ENCODE measurements at regions not wholly inside any gene's neighbourhood (a gene's known extent, or its start where the extent isn't known, plus 50 kb on each side); places are given as distances from the start of the nearest gene placed in this dataset.
"Not testable (repeated sequence)": the region's sequence is repeated elsewhere in the genome, so short reads cannot be mapped to it uniquely, and the experiment has no call there.

DNA sequence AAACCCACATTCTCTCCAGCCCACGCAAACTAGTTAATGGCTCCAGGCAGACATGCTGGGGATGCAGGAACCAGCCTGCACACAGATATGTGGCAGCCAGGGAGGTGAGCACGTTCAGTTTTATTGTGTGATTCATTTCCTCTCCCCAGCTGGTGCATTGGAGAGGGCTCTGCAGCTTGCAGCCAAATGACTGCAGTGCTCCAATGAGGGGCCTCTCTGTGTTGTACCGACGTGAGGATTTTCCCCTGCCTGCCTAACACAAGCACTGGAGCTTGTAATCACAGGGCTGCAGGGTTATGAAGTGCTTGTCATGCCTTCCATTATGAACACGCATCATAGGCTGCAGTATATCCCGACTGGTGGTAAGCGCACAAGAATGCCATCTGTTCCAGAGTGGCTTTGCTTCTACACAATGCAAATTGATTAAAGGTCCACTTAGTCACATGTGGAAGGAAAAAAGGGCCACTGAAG is 92.3 kb upstream of the THUMPD2 start:
- no peak for DNase-seq

DNA sequence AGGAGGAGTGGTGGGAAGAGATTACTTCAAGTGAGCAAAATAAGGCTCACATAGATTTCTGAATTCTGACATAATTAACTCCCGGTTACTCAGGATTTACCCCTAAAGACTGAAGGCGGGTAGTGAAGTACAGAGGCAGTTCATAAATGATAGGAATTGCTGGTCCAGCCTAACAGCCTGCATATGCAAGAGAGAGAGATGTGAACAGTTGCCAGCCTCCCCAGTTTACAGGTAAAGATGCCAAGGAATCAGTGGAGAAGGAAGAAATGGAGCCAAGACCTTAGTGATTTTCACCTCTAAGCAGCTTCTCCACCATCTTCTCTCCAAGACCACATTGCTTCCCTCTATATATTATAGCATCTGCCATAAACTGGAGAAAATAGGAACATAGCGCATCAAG is 91.8 kb upstream of the THUMPD2 start:
- DNase-seq, result no peak

DNA sequence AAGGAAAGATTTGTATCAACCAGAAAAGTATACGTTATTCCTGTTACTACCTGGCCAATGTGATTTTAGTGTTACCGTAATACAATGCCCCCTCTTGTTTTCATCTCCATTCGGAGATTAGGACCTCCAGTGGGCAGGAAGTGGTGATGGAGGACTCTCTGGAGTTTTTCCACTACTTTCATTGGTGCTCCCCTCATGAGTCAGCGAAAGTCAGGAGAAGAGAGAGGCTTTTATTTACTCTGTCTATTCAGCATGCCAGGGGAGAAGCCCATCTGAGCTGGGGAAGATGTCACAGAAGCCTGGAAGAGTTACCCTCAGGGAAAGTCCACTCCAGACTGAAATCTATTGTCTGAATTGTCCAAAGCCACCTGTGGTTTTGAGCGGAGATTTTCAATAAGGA is 88.2 kb upstream of the THUMPD2 start:
- DNase-seq, result no peak

DNA sequence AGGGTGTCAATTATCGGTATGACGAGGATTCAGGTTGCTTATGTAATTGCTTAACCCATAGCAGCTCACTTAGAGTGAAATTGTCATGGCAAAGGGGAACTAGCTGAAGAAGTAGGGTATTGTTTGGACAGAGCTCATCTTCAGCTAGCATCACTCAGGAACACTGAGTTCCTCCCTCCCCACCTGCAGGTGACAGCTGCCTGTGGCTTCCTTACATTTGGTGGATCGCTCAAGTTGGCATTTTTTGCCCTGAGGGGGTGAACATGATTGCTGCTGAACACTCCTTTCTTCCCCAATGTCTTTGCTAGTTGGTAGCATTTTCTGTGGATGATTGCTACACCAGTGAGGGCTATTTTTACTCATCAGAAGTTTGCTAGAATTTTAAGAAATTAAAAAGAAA is 86.7 kb upstream of the THUMPD2 start:
- no peak for DNase-seq

DNA sequence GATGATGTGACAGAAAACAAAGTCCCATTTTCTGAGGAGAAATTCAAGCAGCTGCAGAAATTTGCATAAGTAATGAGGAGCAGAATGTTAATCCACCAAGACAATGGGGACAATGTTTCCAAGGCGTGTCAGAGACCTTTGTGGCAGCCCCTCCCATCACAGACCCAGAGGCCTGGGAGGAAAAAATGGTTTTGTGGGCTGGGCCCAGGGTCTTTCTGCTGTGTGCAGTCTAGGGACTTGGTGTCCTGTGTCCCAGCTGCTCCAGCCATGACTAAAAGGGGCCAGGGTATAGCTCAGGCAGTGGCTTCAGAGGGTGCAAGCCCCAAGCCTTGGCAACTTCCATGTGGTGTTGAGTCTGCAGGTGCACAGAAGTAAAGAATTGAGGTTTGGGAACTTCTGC is 84.6 kb upstream of the THUMPD2 start:
- not testable (repeated sequence) for DNase-seq

DNA sequence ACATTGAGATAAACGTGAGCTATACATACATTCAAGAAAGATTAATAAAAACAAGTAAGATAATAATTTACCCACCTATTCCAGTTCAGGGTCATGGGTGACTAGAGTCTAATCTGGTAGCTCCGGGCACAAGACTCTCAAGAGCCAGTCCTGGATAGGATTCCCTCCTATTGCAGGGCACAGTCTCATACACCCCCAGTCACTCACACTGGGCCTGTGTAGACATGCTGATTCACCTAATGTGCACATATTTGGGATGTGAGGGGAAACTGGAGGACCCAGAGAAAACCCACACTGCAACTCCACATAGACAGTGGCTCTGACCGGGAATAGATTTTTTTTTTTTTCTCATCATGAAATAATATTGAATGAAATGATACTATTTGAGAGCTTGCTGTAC is 81.5 kb upstream of the THUMPD2 start:
- DNase-seq, result no peak

- no peak for DNase-seq
Observed at GRCh38 chr2:39858677-39859076, 79.6 kb upstream of the THUMPD2 start.

- DNase-seq, result no peak
Observed at GRCh38 chr2:39855856-39856255, 76.8 kb upstream of the THUMPD2 start.

- no peak for DNase-seq
Observed at GRCh38 chr2:39854771-39855170, 75.7 kb upstream of the THUMPD2 start.

GRCh38 chr2:39852831-39853230 is 73.8 kb upstream of the THUMPD2 start:
- no peak for DNase-seq

- peak; percentile 34 to 65 (median 58) for DNase-seq
Observed at GRCh38 chr2:39851651-39852110, 72.6 kb upstream of the THUMPD2 start.

GRCh38 chr2:39851251-39851650 is 72.2 kb upstream of the THUMPD2 start:
- DNase-seq, result no peak

DNA sequence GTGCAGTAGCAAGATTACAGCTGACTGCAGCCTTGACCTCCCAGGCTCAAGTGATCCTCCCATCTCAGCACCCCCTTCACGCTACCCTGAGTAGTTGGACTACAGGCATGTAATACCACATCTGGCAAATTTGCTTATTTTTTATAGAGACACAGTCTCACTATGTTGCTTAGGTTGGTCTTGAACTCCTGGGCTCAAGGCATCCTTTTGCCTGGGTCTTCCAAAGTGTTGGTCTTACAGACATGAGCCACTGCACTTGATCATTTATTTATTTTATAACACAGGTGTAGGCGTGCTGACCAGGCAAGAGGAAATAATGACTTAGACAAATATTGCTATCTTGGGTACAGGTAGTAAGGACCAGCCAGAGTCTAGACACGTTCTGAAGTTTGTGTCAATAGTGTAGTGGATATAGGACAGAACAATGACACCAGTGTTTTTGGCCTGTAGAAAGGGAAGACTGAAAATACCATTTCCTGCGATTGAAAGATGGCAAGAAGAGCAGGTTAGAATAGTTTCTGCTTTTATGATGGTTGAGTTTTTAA is 71.0 kb upstream of the THUMPD2 start:
- no peak for DNase-seq

- no peak for DNase-seq
Observed at GRCh38 chr2:39849064-39849463, 70.0 kb upstream of the THUMPD2 start.

DNA sequence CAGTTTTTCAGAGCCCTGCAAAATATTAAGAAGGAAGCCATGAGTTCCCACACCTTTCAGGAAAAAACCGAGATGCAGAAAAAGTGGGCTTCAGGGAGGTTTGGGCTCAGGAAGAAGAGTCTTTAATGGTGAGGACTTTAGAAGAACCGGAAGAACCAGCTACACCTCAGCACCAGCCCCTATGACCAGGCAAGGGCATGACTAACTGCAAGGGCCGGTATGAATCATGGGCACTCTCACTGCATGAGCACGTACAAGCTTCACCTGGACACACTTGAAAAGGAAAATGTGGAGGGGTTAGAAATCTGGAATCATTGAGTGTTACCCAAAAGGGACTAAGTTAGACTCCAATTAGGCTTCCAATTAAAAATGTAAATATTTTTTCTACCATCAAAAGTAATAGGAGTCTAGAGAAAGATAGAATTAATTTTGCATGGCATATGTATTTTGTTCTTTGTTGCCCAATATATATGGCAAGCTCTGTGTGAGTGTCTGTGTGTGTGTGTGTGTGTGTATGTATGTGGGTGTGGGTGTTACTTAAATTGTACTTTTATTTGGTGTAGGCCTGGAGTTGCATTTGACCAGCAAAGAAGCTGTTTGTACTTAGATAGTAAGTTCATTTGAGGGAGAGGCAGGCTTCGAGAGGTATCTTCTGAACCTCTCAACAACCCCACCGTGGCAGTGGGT is 66.5 kb upstream of the THUMPD2 start:
- DNase-seq, result no peak

GRCh38 chr2:39839261-39839848 is 60.3 kb upstream of the THUMPD2 start:
- DNase-seq, result no peak

- no peak for DNase-seq
Observed at GRCh38 chr2:39838589-39838988, 59.5 kb upstream of the THUMPD2 start.

- DNase-seq, result peak; percentile 2 to 26 (median 20)
Observed at GRCh38 chr2:39837856-39838453, 58.9 kb upstream of the THUMPD2 start.

DNA sequence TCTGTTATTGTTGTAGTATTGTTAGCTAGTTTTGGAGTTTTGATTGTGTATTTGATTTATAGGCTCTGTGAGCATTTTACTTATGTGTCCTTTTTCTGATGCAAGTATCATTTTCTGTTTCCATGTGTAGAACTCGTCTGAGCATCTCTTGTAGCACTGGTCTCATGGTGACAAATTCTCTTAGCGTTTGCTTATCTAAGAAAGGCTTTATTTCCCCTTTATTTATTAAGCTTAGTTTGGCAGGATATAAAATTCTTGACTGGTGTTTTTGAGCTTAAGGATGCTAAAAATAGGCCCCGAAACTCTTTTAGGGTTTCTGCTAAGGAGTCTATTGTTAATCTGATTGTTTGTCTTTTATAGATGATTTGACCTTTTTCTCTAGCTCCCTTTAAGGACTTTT is 57.6 kb upstream of the THUMPD2 start:
- no peak for DNase-seq

GRCh38 chr2:39834426-39834825 is 55.4 kb upstream of the THUMPD2 start:
- DNase-seq, result peak in 1 of 4 experiments; percentile 19

- DNase-seq, result not testable (repeated sequence)
Observed at GRCh38 chr2:39830610-39831009, 51.6 kb upstream of the THUMPD2 start.

Measured in suppressor macrophage (primary cell).